ENCODE measurements at regions not wholly inside any gene's neighbourhood (a gene's known extent, or its start where the extent isn't known, plus 50 kb on each side); places are given as distances from the start of the nearest gene placed in this dataset.
"Not testable (repeated sequence)": the region's sequence is repeated elsewhere in the genome, so short reads cannot be mapped to it uniquely, and the experiment has no call there.

DNA sequence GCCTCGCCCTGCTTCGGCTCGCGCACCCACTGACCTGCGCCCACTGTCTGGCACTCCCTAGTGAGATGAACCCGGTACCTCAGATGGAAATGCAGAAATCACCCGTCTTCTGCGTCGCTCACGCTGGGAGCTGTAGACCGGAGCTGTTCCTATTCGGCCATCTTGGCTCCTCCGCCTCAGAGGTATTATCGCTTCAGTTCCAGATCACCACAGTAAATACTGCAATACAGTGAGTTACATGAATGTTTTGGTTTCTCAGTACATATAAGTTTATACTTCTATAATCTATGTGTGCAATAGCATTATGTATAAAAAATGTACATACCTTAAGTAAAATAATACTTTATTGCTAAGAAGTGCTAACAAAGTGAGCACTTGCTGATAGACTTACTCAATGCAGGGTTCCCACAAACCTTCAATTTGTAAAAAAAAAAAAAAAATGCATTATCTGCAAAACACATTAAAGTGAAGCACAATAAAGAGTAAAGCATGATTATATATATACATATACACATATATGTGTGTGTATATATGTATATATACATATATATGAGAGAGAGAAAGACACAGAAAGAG is 78.7 kb downstream of the KCNA5 start:
- TF ChIP-seq, protein P1, sequence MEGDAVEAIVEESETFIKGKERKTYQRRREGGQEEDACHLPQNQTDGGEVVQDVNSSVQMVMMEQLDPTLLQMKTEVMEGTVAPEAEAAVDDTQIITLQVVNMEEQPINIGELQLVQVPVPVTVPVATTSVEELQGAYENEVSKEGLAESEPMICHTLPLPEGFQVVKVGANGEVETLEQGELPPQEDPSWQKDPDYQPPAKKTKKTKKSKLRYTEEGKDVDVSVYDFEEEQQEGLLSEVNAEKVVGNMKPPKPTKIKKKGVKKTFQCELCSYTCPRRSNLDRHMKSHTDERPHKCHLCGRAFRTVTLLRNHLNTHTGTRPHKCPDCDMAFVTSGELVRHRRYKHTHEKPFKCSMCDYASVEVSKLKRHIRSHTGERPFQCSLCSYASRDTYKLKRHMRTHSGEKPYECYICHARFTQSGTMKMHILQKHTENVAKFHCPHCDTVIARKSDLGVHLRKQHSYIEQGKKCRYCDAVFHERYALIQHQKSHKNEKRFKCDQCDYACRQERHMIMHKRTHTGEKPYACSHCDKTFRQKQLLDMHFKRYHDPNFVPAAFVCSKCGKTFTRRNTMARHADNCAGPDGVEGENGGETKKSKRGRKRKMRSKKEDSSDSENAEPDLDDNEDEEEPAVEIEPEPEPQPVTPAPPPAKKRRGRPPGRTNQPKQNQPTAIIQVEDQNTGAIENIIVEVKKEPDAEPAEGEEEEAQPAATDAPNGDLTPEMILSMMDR (IDR thresholded peaks at IDR 0.05) = not testable (repeated sequence)
- TF ChIP-seq POLR2A (IDR thresholded peaks at IDR 0.05) = not testable (repeated sequence)
